IMR-90 (cell line): ENCODE measurements at regions not wholly inside any gene's neighbourhood (a gene's known extent, or its start where the extent isn't known, plus 50 kb on each side); places are given as distances from the start of the nearest gene placed in this dataset.

Experiments
- ATAC-seq: fragments of 200-7000 bp; cut with Tn5 transposase; 2 replicates; pipeline ENCODE4 v1.9.1; 2020; ENCODE audit warnings: low read depth, mild to moderate bottlenecking, moderate library complexity
- BruUV-seq: library from RNA; stranded (reverse); fragments of 400-500 nt; replicated peaks from 2 replicates; lab custom pipeline; 2021; lab: Mats Ljungman, UMichigan
- CTCF ChIA-PET: fragments of 300-600 bp; formaldehyde crosslinking; extraction: SDS; loops from one replicate; lab custom pipeline; 2021; ENCODE audit warnings: antibody characterized with exemption; lab: Yijun Ruan, JAX
- POLR2A ChIA-PET: fragments of 300-600 bp; sonication (Branson Sonifier 250); formaldehyde crosslinking; loops from one replicate; lab custom pipeline; 2022; ENCODE audit warnings: antibody characterized with exemption; ENCODE audit not compliant: unreplicated experiment; lab: Charles Lee
- DNase-seq: peaks from one replicate; pipeline ENCODE4 v3.0.0; 2013
- H2AFZ ChIP-seq: replicated peaks from 2 replicates; pipeline ENCODE3; 2013; ENCODE audit warnings: low read length, mild to moderate bottlenecking; ENCODE audit not compliant: poor library complexity
- H2AK5ac ChIP-seq: 2 replicates; pipeline ENCODE4 v1.6.1; 2013; ENCODE audit warnings: low read depth, low read length, inconsistent platforms
- H2AK9ac ChIP-seq: replicated peaks from 2 replicates; pipeline ENCODE3; 2013; ENCODE audit warnings: mild to moderate bottlenecking, low read depth, low read length, moderate library complexity; ENCODE audit not compliant: poor library complexity
- H2BK120ac ChIP-seq: 2 replicates; pipeline ENCODE4 v1.6.1; 2013; ENCODE audit warnings: low read depth, low read length, inconsistent platforms
- H2BK15ac ChIP-seq: 3 replicates; pipeline ENCODE4 v1.6.1; 2013; ENCODE audit warnings: low read depth, low read length, inconsistent platforms
- H2BK20ac ChIP-seq: 2 replicates; pipeline ENCODE4 v1.6.1; 2013; ENCODE audit warnings: low read depth, mild to moderate bottlenecking, inconsistent platforms, low read length, moderate library complexity
- H2BK5ac ChIP-seq: 2 replicates; pipeline ENCODE4 v1.6.1; 2013; ENCODE audit warnings: mild to moderate bottlenecking, low read depth, low read length, inconsistent platforms; ENCODE audit not compliant: poor library complexity, severe bottlenecking
- H3K14ac ChIP-seq: replicated peaks from 2 replicates; pipeline ENCODE4 v1.6.1; 2013; ENCODE audit warnings: low read depth, low read length, inconsistent platforms
- H3K18ac ChIP-seq: 2 replicates; pipeline ENCODE4 v1.6.1; 2013; ENCODE audit warnings: low read depth, low read length, control low read depth
- H3K23ac ChIP-seq: 2 replicates; pipeline ENCODE4 v1.6.1; 2013; ENCODE audit warnings: low read depth, low read length, inconsistent platforms
- H3K27ac ChIP-seq: 2 replicates; pipeline ENCODE4 v1.5.1; 2013; ENCODE audit warnings: mild to moderate bottlenecking, control low read depth, low read length; ENCODE audit not compliant: insufficient read depth
- H3K27me3 ChIP-seq: 2 replicates; pipeline ENCODE4 v1.6.1; 2013; ENCODE audit warnings: low read length; ENCODE audit not compliant: control insufficient read depth, insufficient read depth
- H3K36me3 ChIP-seq: 2 replicates; pipeline ENCODE4 v1.6.1; 2013; ENCODE audit warnings: low read length, mixed read lengths; ENCODE audit not compliant: control insufficient read depth, insufficient read depth
- H3K4ac ChIP-seq: 2 replicates; pipeline ENCODE4 v1.6.1; 2013; ENCODE audit warnings: low read depth, low read length, inconsistent platforms
- H3K4me1 ChIP-seq: 2 replicates; pipeline ENCODE4 v1.6.1; 2013; ENCODE audit warnings: low read length, mixed read lengths; ENCODE audit not compliant: control insufficient read depth, insufficient read depth
- H3K4me2 ChIP-seq: 2 replicates; pipeline ENCODE4 v1.6.1; 2013; ENCODE audit warnings: low read depth, mild to moderate bottlenecking, control low read depth, low read length, moderate library complexity
- H3K4me3 ChIP-seq: 2 replicates; pipeline ENCODE4 v1.5.1; 2013; ENCODE audit warnings: low read depth, mild to moderate bottlenecking, control low read depth, low read length, moderate library complexity; ENCODE audit not compliant: insufficient read depth
- H3K56ac ChIP-seq: 2 replicates; pipeline ENCODE4 v1.6.1; 2013; ENCODE audit warnings: low read length, inconsistent platforms; ENCODE audit not compliant: insufficient read depth; ENCODE audit errors: extremely low read depth
- H3K79me1 ChIP-seq, 2 experiments: 2 replicates each; pipeline ENCODE4 v1.6.1; 2013; ENCODE audit warnings: low read length in 2 of 2, inconsistent platforms in 1 of 2, low read depth in 1 of 2
- H3K9ac ChIP-seq: 2 replicates; pipeline ENCODE4 v1.6.1; 2013; ENCODE audit warnings: low read depth, low read length, control low read depth
- H3K9me1 ChIP-seq: 2 replicates; pipeline ENCODE4 v1.6.1; 2013; ENCODE audit warnings: low read length, inconsistent platforms; ENCODE audit not compliant: insufficient read depth
- H3K9me3 ChIP-seq: 2 replicates; pipeline ENCODE4 v1.6.1; 2013; ENCODE audit warnings: low read length; ENCODE audit not compliant: control insufficient read depth, insufficient read depth
- H4K20me1 ChIP-seq: 2 replicates; pipeline ENCODE4 v1.6.1; 2013; ENCODE audit warnings: low read length, inconsistent platforms; ENCODE audit not compliant: insufficient read depth
- H4K5ac ChIP-seq: 2 replicates; pipeline ENCODE4 v1.6.1; 2013; ENCODE audit warnings: mild to moderate bottlenecking, low read depth, low read length, control low read depth
- H4K8ac ChIP-seq, 2 experiments: 2 replicates each; pipeline ENCODE4 v1.6.1; 2013; ENCODE audit warnings: low read depth in 2 of 2, low read length in 2 of 2, control low read depth in 1 of 2, inconsistent platforms in 1 of 2
- H4K91ac ChIP-seq: 2 replicates; pipeline ENCODE4 v1.6.1; 2013; ENCODE audit warnings: low read depth, low read length, inconsistent platforms; ENCODE audit not compliant: insufficient read depth
- BHLHE40 ChIP-seq: fragments of 150-350 bp; IDR thresholded peaks from 2 replicates; pipeline ENCODE4 v1.6.1; 2016; ENCODE audit warnings: mild to moderate bottlenecking, low read depth, low read length
- CEBPB ChIP-seq: IDR thresholded peaks from 2 replicates; pipeline ENCODE4 v1.6.1; 2012; ENCODE audit warnings: low read depth, low read length, improper control_type of control experiment
- CHD1 ChIP-seq: IDR thresholded peaks from 2 replicates; pipeline ENCODE4 v1.6.1; 2012; ENCODE audit warnings: low read depth, low read length, improper control_type of control experiment
- MAFK ChIP-seq: IDR thresholded peaks from 2 replicates; pipeline ENCODE4 v1.6.1; 2012; ENCODE audit warnings: low read depth, low read length, improper control_type of control experiment
- MAZ ChIP-seq: IDR thresholded peaks from 2 replicates; pipeline ENCODE4 v1.6.1; 2012; ENCODE audit warnings: low read depth, mild to moderate bottlenecking, low read length, improper control_type of control experiment, moderate library complexity, borderline replicate concordance
- MXI1 ChIP-seq: IDR thresholded peaks from 2 replicates; pipeline ENCODE4 v1.6.1; 2012; ENCODE audit warnings: low read depth, mild to moderate bottlenecking, low read length, moderate library complexity, borderline replicate concordance
- POLR2A ChIP-seq: IDR thresholded peaks from 2 replicates; pipeline ENCODE4 v1.6.1; 2012; ENCODE audit warnings: mild to moderate bottlenecking, low read depth, low read length
- RAD21 ChIP-seq: IDR thresholded peaks from 2 replicates; pipeline ENCODE4 v1.6.1; 2012; ENCODE audit warnings: low read length, improper control_type of control experiment
- RFX5 ChIP-seq: IDR thresholded peaks from 2 replicates; pipeline ENCODE4 v1.8.0; 2012; ENCODE audit warnings: low read depth, mild to moderate bottlenecking, low read length, moderate library complexity
- SMC3 ChIP-seq: fragments of 150-350 bp; IDR thresholded peaks from 2 replicates; pipeline ENCODE4 v1.6.1; 2016; ENCODE audit warnings: low read depth, mild to moderate bottlenecking, antibody characterized with exemption, low read length, moderate library complexity
- WGBS, 2 experiments: methylation state at CpG; one replicate each; pipeline versions ENCODE4 v1.1.5 to v1.1.7; 2013; ENCODE audit warnings: missing lambda C conversion rate in 2 of 2; ENCODE audit not compliant: insufficient read length in 1 of 2; ENCODE audit errors: extremely low coverage in 2 of 2; 5-methylcytosine and 5-hydroxymethylcytosine counted together
- dilution Hi-C: fragments of 300-500 bp; cut with HindIII; formaldehyde crosslinking; loops from one replicate; pipeline ENCODE4 v1.14.3; 2018; ENCODE audit warnings: low sequenced_read_pairs; ENCODE audit not compliant: unreplicated experiment
- in situ Hi-C: fragments of 300-500 bp; cut with MboI; formaldehyde crosslinking; loops from 3 replicates; pipeline ENCODE4 v1.14.3; 2019; ENCODE audit warnings: low sequenced_read_pairs, inconsistent platforms, mixed read lengths
- intact Hi-C: fragments of 100-400 bp; cut with micrococcal nuclease; formaldehyde crosslinking; loops from 2 replicates; pipeline ENCODE4 v1.10.0; 2022
- TF ChIP-seq, protein P1 (sequence below): fragments of 150-350 bp; IDR thresholded peaks from 2 replicates; pipeline ENCODE4 v1.6.1; 2017; ENCODE audit warnings: mild to moderate bottlenecking, antibody characterized with exemption, low read length, low read depth
- TF ChIP-seq, protein P2 (sequence below): conservative IDR thresholded peaks from 2 replicates; pipeline ENCODE4 v1.5.1; 2012; ENCODE audit warnings: mild to moderate bottlenecking, low read depth, low read length, improper control_type of control experiment
- TF ChIP-seq, protein P3 (sequence below): fragments of 150-350 bp; IDR thresholded peaks from 2 replicates; pipeline ENCODE4 v1.6.1; 2016; ENCODE audit warnings: low read depth, mild to moderate bottlenecking, low read length, moderate library complexity, borderline replicate concordance

DNA sequence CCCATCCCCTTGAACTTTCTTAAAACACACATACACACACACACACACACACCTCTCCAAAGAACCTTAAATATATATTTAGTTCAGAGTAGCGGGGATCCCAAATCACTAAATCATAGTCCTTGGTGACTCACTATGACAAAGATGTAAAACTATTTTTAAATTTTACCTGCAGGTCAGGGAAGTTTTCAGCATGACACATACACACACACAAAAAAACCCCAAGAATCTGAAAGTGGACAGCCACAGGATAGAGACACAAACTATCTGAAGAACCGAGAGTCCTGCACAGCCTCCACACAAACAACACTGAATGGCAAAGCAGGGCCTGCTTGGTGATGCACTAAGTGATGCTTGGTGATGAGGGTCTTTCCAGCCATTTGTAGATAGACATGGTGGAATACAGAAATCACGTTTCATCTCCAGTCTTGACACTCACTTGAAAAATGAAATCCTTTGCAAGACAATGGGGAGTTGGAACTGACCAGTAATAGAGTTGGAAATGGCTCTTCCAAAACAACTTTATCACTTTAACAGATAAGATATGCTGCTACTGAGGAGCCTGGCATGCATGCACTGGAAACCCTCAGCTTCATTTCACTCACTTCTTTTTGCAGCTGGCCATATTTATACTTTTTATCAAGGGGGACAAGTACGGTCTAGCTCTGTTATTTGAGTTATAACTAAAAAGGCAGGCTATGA is 307.3 kb downstream of the RAPGEF2 start (continued):
- no peak for TF ChIP-seq MAFK
- TF ChIP-seq RAD21: no peak

DNA sequence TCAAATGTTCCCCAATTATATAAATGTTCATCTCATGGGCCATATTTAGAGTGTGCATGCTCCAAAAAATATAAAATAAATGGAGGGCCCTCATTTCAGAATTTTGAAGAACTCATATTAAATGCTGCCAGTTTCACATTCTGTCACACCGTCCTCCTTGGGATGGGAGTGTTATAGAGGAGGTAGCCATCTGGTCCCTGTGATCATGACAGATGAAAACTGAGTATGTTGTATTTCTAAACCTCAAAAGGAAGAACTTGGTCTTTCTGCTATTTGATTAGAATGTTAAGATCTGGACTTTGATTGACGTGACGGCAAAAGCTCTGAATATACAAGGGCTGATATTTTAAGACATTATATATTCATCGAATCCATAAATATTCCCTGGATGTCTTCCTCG is 308.0 kb downstream of the RAPGEF2 start:
- no peak overlapping the region for H2AFZ ChIP-seq
- H3K23ac ChIP-seq: no peak overlapping the region
- H3K4ac ChIP-seq: no peak overlapping the region; the same call in 1 of the 2 replicates
- no peaks in the 10 kb centered on the region for H3K36me3 ChIP-seq
- H4K20me1 ChIP-seq: no peaks in the 10 kb centered on the region
- H3K4me1 ChIP-seq: peaks cover 6% of the 10 kb centered on the region
- peaks cover 2% of the 10 kb centered on the region; the same call in 1 of the 2 replicates for H3K9me1 ChIP-seq
- H2AK9ac ChIP-seq: no peak overlapping the region
- H3K9me3 ChIP-seq: no peaks in the 10 kb centered on the region
- no peaks in the 10 kb centered on the region for H3K79me1 ChIP-seq
- no peak overlapping the region for H3K4me3 ChIP-seq
- H2BK5ac ChIP-seq: peak overlapping the region; percentile 1
- no CpG with 5 or more reads among the region's 5 CpGs for whole genome bisulfite sequencing, 2 experiments
- DNase-seq (no peak), ATAC-seq (no peak)
- no peak overlapping the region for H2AK5ac ChIP-seq
- H2BK120ac ChIP-seq: peak overlapping the region; percentile 92
- BruUV-seq: no TSS peak
- no peak overlapping the region for H3K27ac ChIP-seq
- in situ Hi-C loops (no loop called here), dilution Hi-C loops (no loop called here), intact Hi-C loops (no loop called here)
- ChIA-PET POLR2A (no interaction called here), CTCF (interaction anchor here (1.2 kb wide), 1 partner anchor 11 kb away, joined by 3 read pairs; no protein-coding TSS in a partner anchor)
- H3K14ac ChIP-seq: no peak overlapping the region
- no peak overlapping the region for H3K4me2 ChIP-seq
- H4K8ac ChIP-seq: peak overlapping the region; percentile 13 to 22; a peak in 1 of 4 replicates
- H2BK15ac ChIP-seq: peak overlapping the region; percentile 64; the same call in 1 of the 3 replicates
- H3K56ac ChIP-seq: no peak overlapping the region
- peak overlapping the region; percentile 72 for H2BK20ac ChIP-seq
- H3K9ac ChIP-seq: no peak overlapping the region
- H4K91ac ChIP-seq: no peak overlapping the region
- no peaks in the 10 kb centered on the region for H3K27me3 ChIP-seq
- H3K18ac ChIP-seq: no peak overlapping the region
- H4K5ac ChIP-seq: no peak overlapping the region
- TF ChIP-seq POLR2A (no peak), MXI1 (no peak), SMC3 (no peak), MAFK (no peak), BHLHE40 (no peak), MAZ (no peak), CEBPB (no peak), RFX5 (no peak), CHD1 (no peak), RAD21 (no peak)
- TF ChIP-seq, protein P1, sequence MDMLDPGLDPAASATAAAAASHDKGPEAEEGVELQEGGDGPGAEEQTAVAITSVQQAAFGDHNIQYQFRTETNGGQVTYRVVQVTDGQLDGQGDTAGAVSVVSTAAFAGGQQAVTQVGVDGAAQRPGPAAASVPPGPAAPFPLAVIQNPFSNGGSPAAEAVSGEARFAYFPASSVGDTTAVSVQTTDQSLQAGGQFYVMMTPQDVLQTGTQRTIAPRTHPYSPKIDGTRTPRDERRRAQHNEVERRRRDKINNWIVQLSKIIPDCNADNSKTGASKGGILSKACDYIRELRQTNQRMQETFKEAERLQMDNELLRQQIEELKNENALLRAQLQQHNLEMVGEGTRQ: no peak
- TF ChIP-seq, protein P2, sequence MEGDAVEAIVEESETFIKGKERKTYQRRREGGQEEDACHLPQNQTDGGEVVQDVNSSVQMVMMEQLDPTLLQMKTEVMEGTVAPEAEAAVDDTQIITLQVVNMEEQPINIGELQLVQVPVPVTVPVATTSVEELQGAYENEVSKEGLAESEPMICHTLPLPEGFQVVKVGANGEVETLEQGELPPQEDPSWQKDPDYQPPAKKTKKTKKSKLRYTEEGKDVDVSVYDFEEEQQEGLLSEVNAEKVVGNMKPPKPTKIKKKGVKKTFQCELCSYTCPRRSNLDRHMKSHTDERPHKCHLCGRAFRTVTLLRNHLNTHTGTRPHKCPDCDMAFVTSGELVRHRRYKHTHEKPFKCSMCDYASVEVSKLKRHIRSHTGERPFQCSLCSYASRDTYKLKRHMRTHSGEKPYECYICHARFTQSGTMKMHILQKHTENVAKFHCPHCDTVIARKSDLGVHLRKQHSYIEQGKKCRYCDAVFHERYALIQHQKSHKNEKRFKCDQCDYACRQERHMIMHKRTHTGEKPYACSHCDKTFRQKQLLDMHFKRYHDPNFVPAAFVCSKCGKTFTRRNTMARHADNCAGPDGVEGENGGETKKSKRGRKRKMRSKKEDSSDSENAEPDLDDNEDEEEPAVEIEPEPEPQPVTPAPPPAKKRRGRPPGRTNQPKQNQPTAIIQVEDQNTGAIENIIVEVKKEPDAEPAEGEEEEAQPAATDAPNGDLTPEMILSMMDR: no peak
- TF ChIP-seq, protein P3, sequence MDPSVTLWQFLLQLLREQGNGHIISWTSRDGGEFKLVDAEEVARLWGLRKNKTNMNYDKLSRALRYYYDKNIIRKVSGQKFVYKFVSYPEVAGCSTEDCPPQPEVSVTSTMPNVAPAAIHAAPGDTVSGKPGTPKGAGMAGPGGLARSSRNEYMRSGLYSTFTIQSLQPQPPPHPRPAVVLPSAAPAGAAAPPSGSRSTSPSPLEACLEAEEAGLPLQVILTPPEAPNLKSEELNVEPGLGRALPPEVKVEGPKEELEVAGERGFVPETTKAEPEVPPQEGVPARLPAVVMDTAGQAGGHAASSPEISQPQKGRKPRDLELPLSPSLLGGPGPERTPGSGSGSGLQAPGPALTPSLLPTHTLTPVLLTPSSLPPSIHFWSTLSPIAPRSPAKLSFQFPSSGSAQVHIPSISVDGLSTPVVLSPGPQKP: no peak
